ENCODE measurements at regions not wholly inside any gene's neighbourhood (a gene's known extent, or its start where the extent isn't known, plus 50 kb on each side); places are given as distances from the start of the nearest gene placed in this dataset.

DNA sequence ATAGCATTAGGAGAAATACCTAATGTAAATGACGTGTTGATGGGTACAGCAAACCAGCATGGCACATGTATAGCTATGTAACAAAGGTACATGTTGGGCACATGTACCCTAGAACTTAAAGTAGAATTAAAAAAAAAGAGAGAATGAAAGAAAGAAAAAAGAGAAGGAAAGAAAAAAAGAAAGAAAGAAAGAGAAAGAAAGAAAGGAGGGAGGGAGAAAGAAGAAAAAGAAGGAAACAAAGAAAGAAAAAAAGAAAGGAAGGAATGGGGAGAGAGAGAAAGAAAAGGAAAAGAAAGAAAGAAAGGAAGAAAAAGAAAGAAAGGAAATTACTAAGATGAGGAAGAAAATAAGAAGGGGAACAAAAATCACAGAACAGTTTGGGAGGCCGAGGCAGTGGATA is 925.5 kb downstream of the LRFN5 start:
- TF ChIP-seq, protein P1, sequence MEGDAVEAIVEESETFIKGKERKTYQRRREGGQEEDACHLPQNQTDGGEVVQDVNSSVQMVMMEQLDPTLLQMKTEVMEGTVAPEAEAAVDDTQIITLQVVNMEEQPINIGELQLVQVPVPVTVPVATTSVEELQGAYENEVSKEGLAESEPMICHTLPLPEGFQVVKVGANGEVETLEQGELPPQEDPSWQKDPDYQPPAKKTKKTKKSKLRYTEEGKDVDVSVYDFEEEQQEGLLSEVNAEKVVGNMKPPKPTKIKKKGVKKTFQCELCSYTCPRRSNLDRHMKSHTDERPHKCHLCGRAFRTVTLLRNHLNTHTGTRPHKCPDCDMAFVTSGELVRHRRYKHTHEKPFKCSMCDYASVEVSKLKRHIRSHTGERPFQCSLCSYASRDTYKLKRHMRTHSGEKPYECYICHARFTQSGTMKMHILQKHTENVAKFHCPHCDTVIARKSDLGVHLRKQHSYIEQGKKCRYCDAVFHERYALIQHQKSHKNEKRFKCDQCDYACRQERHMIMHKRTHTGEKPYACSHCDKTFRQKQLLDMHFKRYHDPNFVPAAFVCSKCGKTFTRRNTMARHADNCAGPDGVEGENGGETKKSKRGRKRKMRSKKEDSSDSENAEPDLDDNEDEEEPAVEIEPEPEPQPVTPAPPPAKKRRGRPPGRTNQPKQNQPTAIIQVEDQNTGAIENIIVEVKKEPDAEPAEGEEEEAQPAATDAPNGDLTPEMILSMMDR (IDR thresholded peaks at IDR 0.05) = no peak
- TF ChIP-seq EP300 (IDR thresholded peaks at IDR 0.05) = no peak
- no peak for TF ChIP-seq POLR2A (IDR thresholded peaks at IDR 0.05)
